ENCODE measurements at regions not wholly inside any gene's neighbourhood (a gene's known extent, or its start where the extent isn't known, plus 50 kb on each side); places are given as distances from the start of the nearest gene placed in this dataset.

DNA sequence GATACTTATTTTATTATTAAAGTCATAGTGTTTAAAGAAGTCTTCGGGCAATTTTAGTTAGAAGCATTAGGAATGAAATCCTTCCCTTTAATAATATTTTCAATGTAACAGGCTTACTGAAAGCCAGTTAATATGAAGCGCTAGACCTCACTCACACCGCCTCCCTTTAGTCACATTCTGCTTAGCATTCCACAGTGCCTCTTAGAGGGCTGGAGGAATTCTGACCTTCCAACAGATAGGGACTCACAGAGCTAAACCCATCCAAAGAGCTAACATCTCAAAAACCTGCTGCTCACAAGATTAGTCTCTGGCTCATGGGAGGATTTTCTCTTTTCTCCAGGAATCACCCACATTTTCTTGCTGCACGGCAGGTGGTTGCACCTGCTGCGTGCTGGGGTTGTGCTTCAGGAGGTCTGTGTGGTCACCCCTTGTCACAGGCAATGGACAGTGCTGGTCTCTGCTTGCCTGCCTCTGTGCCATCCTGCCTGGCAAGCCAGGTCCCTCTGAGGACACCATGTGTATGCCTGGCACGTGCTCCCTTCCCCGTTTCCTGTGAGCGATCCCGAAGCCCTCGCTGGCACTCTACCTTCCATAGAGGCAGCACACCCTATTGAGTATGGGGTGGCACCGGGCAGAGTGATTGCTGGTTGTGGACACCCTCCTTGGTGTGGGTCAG is 91.8 kb downstream of the KLF6 start:
- TF ChIP-seq, protein P1, sequence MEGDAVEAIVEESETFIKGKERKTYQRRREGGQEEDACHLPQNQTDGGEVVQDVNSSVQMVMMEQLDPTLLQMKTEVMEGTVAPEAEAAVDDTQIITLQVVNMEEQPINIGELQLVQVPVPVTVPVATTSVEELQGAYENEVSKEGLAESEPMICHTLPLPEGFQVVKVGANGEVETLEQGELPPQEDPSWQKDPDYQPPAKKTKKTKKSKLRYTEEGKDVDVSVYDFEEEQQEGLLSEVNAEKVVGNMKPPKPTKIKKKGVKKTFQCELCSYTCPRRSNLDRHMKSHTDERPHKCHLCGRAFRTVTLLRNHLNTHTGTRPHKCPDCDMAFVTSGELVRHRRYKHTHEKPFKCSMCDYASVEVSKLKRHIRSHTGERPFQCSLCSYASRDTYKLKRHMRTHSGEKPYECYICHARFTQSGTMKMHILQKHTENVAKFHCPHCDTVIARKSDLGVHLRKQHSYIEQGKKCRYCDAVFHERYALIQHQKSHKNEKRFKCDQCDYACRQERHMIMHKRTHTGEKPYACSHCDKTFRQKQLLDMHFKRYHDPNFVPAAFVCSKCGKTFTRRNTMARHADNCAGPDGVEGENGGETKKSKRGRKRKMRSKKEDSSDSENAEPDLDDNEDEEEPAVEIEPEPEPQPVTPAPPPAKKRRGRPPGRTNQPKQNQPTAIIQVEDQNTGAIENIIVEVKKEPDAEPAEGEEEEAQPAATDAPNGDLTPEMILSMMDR (IDR thresholded peaks at IDR 0.05; ENCODE audit: low read length) = no peak
- TF ChIP-seq EZH2 (IDR thresholded peaks at IDR 0.05; ENCODE audit: borderline replicate concordance, low read length) = no peak
